NCI-H187 treated with DMSO at 0.1 percent for 48 hours (cell line): ENCODE measurements at regions not wholly inside any gene's neighbourhood (a gene's known extent, or its start where the extent isn't known, plus 50 kb on each side); places are given as distances from the start of the nearest gene placed in this dataset.

Experiments used
- DNase-seq: peaks from one replicate; lab custom pipeline; 2025; lab: John Stamatoyannopoulos, UW

DNA sequence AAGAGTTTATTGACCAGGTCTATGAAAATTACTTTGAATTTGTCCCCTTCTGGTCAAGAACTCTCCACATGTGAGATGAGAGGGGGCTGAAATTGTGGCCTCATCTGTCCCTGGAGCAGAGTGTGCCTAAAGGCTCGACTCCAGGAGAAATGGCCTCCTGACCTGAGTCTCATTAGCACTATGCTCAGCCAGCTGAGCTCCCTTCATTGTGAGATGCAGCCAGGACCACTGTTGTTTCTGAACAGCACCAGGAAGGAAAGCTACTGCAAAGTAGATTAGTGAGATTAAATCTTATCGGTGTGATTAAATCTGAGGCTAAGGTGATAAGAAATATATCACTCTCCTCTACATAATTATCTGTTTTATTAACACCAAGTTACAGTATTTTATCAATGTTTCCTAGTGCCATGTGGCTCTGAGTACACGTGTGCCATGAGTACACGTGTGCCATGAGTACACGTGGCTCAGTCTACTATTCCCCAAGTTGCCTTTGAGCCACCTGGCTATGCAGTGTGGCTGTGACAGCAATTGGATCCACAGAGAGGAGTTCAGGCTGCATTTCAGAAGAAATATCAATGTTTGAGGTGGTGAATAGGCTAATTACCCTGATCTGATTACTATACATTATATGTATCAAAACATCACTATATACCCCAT lies 126.9 kb downstream of the IPMK start:
- no peak for DNase-seq

DNA sequence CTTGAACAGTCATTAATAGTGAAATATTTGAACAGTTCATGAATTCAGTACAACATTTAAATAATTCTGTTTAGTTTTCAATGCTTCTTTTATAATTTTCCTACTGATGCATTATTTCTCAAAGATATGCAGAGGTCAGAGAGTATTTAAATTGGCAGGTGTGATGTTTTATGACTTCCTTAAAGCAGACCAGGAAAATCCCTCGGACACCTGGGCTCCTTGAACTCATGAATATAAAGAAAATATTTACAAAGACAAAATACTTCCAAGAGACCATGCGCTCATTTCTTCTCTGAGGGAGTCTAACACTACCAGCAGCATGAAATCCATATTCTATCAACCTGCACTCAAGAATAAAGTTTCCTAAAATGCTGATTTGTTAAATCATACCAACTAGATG lies 127.6 kb downstream of the IPMK start:
- DNase-seq = no peak

DNA sequence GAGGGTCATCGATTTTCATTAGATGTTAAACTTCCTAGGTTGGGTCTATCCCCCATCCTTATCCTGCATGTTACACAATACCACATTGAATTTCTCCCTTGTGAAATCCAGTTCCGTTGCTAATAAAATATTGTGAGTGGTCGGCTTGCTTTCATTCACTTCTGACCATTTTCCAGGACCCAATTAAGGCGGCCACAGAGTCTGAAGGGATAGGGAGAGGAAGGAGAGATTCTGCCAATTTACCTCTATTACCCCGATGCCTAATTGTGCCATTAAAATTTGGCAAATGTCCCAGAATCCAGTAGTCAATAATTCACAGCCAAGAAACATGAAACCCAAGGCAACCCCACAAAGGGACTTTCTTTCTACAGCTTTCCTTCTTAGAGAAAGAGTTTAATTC lies 129.9 kb downstream of the IPMK start:
- no peak for DNase-seq

DNA sequence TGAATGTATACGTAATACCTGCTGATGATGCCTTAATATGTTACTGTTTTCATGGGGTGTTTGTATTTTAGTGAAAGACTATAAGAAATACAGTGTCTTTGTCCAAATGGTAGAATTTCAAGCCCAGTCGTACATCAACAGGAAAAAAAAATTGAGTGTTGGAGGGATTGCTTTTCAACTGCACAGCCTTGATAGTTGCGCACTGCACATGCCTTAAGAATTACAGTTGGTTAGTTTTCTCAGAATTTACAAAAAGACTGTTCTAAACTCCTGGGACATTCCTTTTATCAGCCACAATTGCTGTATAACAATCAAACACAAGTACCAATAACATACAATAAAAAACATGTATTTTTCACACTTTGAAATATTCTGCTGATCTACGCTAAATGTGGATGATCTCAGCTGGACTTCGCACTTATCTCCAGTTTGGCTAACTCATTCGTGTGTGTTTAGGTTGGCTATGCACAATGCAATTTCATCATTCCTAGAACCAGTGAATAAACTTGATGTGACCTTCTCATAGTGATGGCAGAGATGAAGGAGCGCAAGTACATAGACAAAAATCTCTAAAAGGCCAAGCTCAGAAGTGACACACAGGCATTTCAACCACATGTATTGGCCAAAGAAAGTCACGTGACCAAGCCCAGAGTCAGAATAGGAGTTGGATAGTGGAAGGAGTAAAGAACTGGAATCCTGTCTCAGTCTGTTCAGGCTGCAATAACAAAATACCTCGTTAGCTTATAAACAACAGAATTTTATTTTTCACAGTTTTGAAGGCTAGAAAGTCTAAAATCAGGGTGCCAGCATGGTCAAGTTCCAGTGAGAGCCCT lies 152.3 kb downstream of the IPMK start:
- no peak for DNase-seq

DNA sequence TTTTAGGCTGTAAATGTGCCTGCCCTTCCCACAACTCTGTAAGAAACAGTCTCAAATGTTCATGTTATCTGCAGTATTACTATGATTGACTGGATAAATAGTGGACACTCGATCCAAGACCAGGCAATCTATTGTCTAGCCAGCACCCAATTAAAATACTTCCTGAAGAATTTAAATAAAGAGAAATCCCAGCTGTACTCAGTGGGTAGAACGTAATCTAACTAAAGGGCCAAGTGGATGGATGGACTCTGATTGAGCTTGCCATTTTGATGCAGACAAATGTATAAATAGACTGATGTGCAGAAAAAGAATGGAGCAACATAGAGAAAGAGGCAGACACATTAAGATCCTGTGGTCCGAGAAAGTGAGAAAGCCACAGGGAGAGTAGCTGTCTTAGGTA lies 158.0 kb downstream of the IPMK start:
- no peak for DNase-seq

DNA sequence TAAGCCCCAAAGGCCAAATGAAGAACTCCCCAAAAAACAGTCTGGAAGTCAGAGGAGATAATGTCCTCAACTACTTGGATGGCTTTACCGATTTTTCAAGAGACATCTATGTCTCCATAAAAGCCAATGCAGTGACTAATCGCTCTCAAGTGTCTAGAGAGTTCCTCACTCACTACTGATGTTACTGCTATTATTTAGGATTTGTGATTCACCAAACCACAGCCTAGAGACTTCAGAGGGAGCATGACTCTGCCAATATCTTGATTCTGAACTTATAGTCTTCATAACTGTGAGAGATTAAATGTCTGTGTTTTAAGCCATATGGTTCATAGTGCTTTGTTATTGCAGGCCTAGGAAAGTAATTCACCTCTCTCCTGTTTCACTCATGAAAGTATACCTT lies 160.2 kb downstream of the IPMK start:
- DNase-seq = no peak

DNA sequence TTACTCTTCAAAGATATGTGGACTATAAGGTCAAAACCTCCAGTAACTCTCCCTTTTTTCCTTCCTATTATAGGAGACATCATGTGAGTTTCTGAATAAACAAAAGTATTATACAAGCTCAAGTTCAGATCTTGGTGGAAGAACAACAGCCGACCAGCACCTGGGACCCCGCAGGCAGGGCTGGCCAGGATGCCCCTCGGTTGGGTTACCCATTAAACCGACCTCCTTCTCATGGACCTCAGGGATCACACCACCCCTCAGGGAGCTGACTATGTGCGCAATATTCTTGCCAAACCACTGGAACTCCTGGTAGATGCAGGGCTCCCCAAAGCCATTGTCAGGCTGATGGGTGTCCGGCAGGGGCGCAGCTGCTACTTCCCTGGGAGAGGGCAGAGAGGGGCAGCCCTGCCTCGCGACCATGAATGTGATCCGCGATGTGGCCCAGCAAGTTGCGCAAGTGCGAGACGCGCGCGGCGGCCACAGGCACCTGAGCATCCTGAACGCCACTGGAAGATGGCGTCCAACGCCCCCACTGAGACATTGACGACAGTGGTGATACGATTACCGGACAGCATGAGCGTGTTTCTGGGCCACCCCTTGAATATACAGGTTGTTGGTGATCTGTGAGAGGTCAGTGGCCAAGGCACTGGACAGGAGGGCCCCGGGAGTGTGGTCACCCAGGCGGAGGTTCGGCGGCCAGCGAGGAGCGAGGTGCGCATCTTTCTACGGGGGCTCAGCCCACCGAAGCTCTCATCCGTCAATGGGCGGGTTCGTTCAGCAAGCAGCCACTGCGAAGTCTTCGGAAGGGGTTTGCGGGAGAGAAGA lies 161.3 kb downstream of the IPMK start:
- DNase-seq = no peak

DNA sequence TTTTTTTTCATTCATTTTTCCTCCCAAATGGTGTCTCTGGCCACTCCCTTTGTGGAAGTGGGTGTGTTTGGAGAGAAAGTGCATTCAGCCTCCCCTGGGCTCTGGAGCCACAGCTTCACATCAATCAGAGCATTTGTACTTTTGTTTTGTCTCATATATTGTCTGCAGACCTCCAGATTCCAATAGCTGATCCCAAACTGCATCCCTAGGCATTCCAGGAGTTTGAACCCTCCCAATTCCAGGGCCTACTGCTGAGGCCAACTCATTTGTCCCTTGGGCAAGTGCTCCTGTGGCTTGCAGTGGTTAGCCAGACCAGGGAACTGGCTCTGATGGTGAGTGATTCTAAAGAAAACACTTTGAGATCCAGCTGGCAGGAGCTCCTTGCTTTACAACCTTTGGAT lies 163.3 kb downstream of the IPMK start:
- DNase-seq = no peak

DNA sequence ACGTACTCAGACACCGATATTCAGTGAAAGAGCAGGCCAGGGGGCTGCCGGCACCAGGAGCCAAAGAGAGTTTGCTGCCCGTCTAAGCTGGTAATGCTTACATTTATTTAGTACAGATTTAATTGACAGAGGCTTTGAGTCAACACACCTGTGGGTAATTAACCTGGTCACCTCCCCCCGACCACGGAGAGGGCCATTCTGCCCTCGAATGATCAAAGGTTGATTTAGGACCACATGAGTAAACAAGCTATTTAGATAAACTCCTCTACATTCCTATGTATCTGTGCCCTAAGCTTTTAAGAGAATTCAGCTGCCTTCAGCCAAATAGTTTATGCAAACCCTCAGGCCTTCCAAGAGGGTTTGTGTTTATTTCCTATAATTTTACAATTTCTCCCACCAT lies 164.8 kb downstream of the IPMK start:
- no peak for DNase-seq

DNA sequence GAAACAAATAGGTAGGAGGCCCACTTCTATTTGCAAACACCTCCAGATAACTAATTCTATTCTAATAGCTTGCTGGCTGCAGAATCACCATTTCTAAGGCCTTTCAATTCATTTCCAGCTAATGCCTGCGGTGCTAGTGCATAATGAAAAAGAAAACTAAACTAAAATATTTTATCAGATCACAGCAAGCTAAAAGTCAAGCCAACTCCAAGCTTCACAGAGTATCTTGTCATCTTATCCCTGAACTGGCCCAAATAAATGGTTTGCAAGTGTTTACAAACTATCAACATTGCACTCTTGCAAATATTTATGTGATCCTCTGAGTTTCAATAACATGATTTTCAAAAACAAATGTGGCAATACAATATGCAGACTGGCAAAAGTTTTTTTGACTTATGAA lies 166.0 kb downstream of the IPMK start:
- DNase-seq = no peak

DNA sequence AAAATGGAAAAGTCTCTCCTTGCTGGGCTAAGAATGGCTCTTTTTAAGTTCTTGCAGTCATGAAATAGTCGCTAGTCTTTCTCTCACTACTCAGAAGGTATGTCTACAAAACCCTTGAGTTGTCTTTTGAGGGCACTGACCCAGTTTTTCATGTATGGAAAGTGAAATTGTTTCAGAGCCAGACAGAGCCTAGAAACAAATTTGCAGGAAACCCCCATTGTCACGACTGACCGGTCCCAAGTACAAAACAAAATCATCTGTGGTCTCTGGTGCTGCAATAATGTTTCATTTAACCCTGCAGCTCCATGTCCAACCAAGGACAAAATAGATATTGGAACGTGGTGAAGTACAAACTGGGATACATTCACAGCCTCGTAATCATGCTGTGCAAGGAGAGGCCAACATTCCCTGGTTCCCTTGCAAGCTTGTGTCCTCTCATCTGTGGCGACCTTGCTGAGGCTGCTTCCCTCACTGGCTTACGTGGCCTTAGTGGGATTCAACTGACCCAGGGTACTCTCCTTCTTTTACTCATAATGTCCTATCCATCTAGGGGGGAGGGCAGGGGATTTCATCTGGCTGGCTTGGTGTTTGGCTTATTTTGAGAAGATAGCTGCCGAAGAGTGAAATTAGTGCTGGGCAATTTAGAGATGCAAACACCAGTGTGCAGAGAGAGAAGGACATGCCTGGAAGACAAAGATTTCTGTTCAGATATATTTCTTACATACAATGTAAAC lies 172.5 kb downstream of the IPMK start:
- DNase-seq = no peak

DNA sequence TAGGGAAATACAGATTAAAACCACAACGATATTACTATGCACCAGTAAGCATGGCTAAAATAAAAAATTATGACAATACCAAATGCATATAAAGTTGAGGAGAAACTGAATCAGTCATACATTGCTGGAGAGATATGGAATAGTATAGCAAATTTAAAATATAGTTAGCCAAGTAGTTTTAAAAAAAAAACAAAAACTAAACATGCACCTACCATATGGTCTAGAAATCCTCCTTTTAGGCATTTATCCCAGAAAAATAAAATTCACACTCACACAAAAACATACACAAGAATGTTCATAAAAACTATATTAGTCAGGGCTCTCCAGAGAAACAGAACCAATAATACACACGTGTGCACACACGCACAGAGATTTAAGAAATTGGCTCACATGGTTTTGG lies 175.8 kb downstream of the IPMK start:
- DNase-seq = no peak

DNA sequence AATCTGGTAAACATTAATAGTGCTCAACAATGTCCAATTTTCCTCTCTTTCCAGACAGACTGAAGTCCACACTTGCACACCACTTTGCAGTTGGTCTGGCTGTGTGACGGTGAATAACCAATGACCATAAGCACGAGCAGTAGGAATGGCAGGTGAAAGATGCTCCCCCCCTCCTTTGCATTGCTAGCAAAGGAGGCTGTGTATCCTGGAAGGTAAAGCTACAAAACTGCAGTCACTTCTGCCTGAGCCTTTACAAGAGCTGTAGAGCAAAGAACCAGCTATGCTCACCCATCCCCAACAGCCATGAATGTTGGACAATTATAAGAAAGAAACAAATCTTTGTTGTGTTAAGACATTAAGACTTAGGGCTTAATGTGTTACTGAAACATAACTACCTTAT lies 178.0 kb downstream of the IPMK start:
- no peak for DNase-seq

DNA sequence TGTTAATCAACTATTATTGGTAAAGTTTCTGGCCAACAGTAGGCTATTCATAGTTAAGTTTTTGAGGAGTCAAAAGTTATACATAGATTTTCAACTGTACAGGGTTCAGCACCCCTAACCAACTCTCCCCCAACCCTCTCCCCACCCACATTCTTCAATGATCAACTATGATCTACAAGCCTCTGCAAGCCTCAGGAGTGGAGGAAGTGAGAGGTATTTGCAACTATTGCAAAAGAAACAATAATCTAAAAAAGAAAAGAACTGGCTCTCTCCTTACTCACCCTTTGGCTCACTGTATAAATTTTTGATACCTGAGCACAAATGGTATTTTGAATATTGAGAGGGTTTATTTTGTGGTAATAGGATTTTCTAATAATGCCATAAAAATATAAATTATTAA lies 179.8 kb downstream of the IPMK start:
- no peak for DNase-seq

DNA sequence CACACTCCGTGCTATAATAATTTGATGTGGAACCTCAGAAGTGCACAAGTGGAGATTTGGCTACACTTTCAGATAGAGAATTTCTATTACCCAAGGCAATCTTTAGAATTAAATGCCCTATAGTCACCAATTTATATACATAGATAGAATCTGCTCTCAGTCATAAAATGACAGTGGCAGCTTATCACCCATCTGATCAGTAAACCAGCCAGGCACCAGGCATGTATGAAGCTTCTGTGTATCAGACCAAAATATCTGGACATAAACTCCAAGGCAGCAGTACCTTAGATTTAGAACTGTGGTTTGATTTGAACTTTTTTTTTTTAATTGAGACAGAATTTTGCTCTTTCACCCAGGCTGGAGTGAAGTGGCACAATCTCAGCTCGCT lies 180.9 kb downstream of the IPMK start:
- DNase-seq = no peak

DNA sequence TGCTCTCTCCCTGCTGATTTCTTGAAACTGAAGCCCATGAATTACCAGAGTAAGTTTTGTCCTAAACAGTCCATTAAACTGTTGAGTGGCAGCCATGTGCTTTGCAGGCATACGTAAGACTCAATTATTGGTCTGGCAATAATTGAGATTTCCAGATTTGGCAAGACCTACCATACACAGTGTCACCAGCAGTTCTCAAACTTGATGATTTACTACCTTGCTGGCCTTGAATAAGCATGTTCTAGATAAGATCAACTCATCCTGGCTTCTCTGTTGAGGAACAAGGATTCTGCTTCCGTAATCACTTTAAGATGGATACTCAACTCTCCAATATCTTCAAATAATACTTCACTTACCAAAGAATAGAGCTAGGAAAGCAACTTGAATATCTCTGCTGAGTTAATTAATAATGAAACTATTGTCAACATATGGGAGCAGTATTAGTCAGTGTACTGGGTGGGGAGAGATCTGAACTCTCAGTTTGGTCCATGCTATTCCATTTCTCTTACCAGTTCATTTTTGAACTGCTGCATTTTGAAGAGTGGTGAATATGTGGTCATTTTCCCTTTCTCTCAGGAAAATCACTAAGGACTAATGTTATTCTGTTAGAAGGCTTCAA lies 181.4 kb downstream of the IPMK start:
- no peak for DNase-seq

DNA sequence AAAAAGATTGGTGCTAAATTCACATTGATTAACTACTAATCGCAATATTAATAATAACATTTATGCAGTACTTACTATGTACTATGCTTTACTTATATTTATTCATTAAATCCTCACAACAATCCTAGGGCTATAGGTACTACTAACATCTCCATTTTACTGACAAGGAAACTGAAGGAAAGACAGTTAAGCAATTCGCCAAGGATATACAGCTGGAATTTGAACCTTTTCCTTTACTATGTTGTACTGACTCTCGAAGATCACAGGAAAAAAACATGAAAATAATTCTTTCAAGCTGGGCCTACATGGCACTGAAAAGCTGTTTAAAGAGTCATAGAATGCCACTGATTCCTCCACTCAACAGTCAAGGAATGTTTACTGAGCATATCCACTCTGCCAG lies 185.4 kb downstream of the IPMK start:
- no peak for DNase-seq

DNA sequence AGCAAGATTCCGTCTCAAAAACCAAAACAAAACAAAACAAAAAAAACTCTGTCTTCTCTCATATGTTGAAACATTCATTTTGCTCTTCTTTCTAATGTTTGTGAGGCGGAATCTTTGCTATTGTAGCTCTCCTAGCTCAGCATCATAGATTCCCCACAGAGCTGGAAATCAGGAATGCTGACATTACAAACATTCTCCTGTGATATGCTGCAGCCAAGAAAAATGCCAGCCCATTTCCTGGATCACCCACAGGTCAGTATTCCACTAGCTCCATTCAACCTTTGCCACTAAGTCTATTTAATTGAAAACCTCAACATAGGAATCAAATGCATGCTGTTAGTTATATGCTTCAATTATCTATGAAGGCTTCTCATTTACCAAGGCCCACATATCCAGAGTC lies 186.3 kb downstream of the IPMK start:
- DNase-seq = no peak

DNA sequence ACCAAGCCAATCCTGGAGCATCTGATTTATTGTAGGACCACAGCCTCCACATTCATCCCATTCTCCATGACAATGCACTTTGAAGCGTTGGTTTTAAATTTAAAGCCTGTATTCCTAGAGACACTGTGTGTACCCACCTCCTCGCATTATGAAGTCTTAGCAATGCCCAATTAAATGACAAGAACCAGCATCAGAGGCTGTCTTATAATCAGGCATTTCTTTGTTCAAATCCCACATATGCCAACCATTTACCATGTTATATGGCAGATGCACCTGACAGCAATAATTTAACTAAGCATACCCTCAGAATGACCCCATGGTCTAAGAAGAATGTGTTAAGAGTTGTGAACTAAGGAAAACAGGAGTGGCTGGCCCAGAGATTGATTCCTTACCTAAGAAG lies 188.2 kb downstream of the IPMK start:
- DNase-seq = no peak

DNA sequence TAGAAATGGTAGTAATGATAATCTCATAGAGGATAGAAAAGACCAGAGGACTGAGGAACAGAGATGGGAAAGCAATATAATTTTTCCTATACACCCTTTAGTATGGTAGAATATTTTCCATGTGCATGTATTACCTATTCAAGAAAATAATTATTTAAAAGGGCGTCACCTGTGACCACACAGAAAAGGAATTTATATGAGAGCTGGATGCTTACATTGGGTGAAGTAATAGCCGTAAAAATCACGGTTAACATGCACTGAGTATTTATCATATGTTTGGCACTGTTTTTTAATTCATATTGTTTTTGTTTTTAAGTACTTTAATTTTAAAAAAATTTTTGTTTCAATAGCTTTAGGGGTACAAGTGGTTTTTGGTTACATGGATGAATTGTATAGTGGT lies 195.1 kb downstream of the IPMK start:
- DNase-seq = no peak

DNA sequence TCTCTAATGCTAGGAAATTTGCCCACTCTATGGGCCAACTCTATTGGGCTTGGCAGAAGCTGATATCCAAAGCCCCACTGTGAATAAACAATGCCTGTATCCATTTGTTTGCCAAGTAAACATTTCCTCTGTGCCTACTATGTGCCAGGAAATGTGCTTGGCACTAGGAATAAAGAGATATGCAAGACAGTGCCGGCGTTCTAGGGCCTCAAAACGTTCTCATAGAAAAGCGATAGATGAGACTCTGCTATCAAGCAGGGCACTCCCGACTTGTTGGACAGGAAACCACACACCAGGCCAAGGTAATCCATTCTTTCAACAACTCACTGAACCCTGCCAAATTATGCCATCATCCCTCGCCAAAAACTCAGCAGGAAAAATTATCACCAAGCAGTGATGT lies 196.7 kb downstream of the IPMK start:
- no peak for DNase-seq

DNA sequence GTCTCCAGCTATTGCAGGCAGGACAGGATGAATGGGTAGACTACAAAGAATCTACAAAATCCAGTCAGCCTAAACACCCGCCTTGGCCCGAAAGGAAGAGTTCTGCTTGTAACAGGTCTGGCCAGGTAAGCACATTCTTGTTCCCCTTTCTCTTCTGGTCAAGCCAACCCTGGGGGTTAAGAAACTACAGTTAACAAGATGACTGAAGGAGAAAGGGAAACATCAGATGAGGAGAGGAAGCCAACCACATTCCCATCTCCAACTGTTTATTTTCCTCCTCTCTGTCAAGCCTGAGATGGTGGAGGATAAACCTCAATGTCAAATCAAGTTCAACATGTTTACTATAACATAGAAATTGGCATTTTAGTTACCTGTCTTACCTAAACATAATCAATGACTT lies 198.9 kb downstream of the IPMK start:
- no peak for DNase-seq
